Astrocyte (in vitro differentiated cells and primary cell): ENCODE measurements at regions not wholly inside any gene's neighbourhood (a gene's known extent, or its start where the extent isn't known, plus 50 kb on each side); places are given as distances from the start of the nearest gene placed in this dataset.

ENCODE experiments used
- DNase-seq: peaks from one replicate; pipeline ENCODE4 v3.0.0-alpha.2; 2010; ENCODE audit warnings: low read depth
- FAIRE-seq: peaks from 2 replicates; lab custom pipeline; 2011; peaks lifted over from hg19 to GRCh38; lab: Jason Lieb, UNC
- H2AFZ ChIP-seq: 2 replicates; pipeline ENCODE4 v1.6.0; 2012; ENCODE audit warnings: low read depth, low read length, inconsistent platforms
- H3K27ac ChIP-seq: 2 replicates; pipeline ENCODE4 v1.5.1; 2011; ENCODE audit warnings: low read depth, low read length, inconsistent platforms
- H3K27me3 ChIP-seq: 2 replicates; pipeline ENCODE4 v1.6.0; 2011; ENCODE audit warnings: low read length, inconsistent platforms; ENCODE audit not compliant: insufficient read depth
- H3K36me3 ChIP-seq: 2 replicates; pipeline ENCODE4 v1.5.1; 2011; ENCODE audit warnings: low read length, inconsistent platforms; ENCODE audit not compliant: insufficient read depth
- H3K4me1 ChIP-seq: 2 replicates; pipeline ENCODE4 v1.5.1; 2011; ENCODE audit warnings: low read length, inconsistent platforms; ENCODE audit not compliant: insufficient read depth
- H3K4me2 ChIP-seq: 2 replicates; pipeline ENCODE4 v1.6.0; 2012; ENCODE audit warnings: low read length, inconsistent platforms
- H3K4me3 ChIP-seq: 2 replicates; pipeline ENCODE4 v1.5.1; 2011; ENCODE audit warnings: low read depth, mild to moderate bottlenecking, low read length, inconsistent platforms; ENCODE audit not compliant: insufficient read depth
- H3K79me2 ChIP-seq: 2 replicates; pipeline ENCODE4 v1.6.0; 2012; ENCODE audit warnings: mild to moderate bottlenecking, low read length, inconsistent platforms; ENCODE audit not compliant: insufficient read depth
- H3K9ac ChIP-seq: 2 replicates; pipeline ENCODE4 v1.6.0; 2012; ENCODE audit warnings: mild to moderate bottlenecking, low read length, inconsistent platforms
- H3K9me3 ChIP-seq: 2 replicates; pipeline ENCODE4 v1.5.1; 2012; ENCODE audit warnings: low read depth, mild to moderate bottlenecking, low read length, inconsistent platforms; ENCODE audit not compliant: insufficient read depth
- H4K20me1 ChIP-seq: 2 replicates; pipeline ENCODE4 v1.6.0; 2012; ENCODE audit warnings: low read length, inconsistent platforms; ENCODE audit not compliant: insufficient read depth
- H3K27ac Mint-ChIP-seq: one replicate; pipeline ENCODE4 v1.8.0; 2021; ENCODE audit warnings: mild to moderate bottlenecking, mixed read lengths; ENCODE audit not compliant: unreplicated experiment
- H3K27me3 Mint-ChIP-seq: one replicate; pipeline ENCODE4 v1.8.0; 2021; ENCODE audit warnings: low read depth, mixed read lengths; ENCODE audit not compliant: unreplicated experiment
- H3K36me3 Mint-ChIP-seq: one replicate; pipeline ENCODE4 v1.8.0; 2021; ENCODE audit warnings: low read depth, mixed read lengths; ENCODE audit not compliant: unreplicated experiment
- H3K4me1 Mint-ChIP-seq: one replicate; pipeline ENCODE4 v1.8.0; 2021; ENCODE audit warnings: low read depth, mixed read lengths; ENCODE audit not compliant: unreplicated experiment
- H3K4me3 Mint-ChIP-seq: one replicate; pipeline ENCODE4 v1.8.0; 2021; ENCODE audit warnings: mild to moderate bottlenecking, moderate library complexity, mixed read lengths; ENCODE audit not compliant: unreplicated experiment
- H3K9me3 Mint-ChIP-seq: one replicate; pipeline ENCODE4 v1.8.0; 2021; ENCODE audit warnings: mild to moderate bottlenecking, mixed read lengths; ENCODE audit not compliant: unreplicated experiment
- CTCF ChIP-seq: IDR thresholded peaks from 2 replicates; pipeline ENCODE4 v1.5.1; 2011; ENCODE audit warnings: low read depth, mild to moderate bottlenecking, inconsistent platforms, low read length, moderate library complexity; ENCODE audit not compliant: insufficient read depth
- EZH2 ChIP-seq: IDR thresholded peaks from 2 replicates; pipeline ENCODE4 v1.6.1; 2012; ENCODE audit warnings: mild to moderate bottlenecking, low read length, inconsistent platforms; ENCODE audit not compliant: insufficient read depth

GRCh38 chr2:183255411-183255810 lies 131.2 kb downstream of the NUP35 start:
- Histone ChIP-seq H3K27ac (no peak overlapping the region), H3K9me3 (no peaks in the 10 kb centered on the region), H4K20me1 (no peaks in the 10 kb centered on the region), H3K9ac (no peak overlapping the region), H3K4me2 (no peak overlapping the region), H3K79me2 (no peaks in the 10 kb centered on the region), H3K4me1 (no peaks in the 10 kb centered on the region), H2AFZ (no peak overlapping the region), H3K27me3 (no peaks in the 10 kb centered on the region), H3K4me3 (no peak overlapping the region), H3K36me3 (no peaks in the 10 kb centered on the region)
- no peak for TF ChIP-seq CTCF
- Mint-ChIP-seq H3K9me3 (no peaks in the 10 kb centered on the region), H3K36me3 (no peaks in the 10 kb centered on the region), H3K4me3 (no peak overlapping the region), H3K27ac (no peak overlapping the region), H3K27me3 (no peaks in the 10 kb centered on the region), H3K4me1 (peaks cover 2% of the 10 kb centered on the region)
- FAIRE-seq (no peak), DNase-seq (no peak)

- H3K4me3 Mint-ChIP-seq: no peak overlapping the region
- H3K9me3 ChIP-seq: no peaks in the 10 kb centered on the region
- H2AFZ ChIP-seq: no peak overlapping the region
- no peak overlapping the region for H3K9ac ChIP-seq
- no peaks in the 10 kb centered on the region for H3K27me3 Mint-ChIP-seq
- no peaks in the 10 kb centered on the region for H3K36me3 ChIP-seq
- no peak overlapping the region for H3K27ac Mint-ChIP-seq
- no peaks in the 10 kb centered on the region for H3K4me1 Mint-ChIP-seq
- H3K27me3 ChIP-seq: no peaks in the 10 kb centered on the region
- DNase-seq (no peak), FAIRE-seq (no peak)
- no peak overlapping the region for H3K4me2 ChIP-seq
- TF ChIP-seq CTCF: no peak
- no peak for TF ChIP-seq EZH2
- no peak overlapping the region for H3K27ac ChIP-seq
- no peaks in the 10 kb centered on the region for H3K36me3 Mint-ChIP-seq
- H3K79me2 ChIP-seq: no peaks in the 10 kb centered on the region
- H3K4me1 ChIP-seq: no peaks in the 10 kb centered on the region
- no peak overlapping the region for H3K4me3 ChIP-seq
- peaks cover 4% of the 10 kb centered on the region for H3K9me3 Mint-ChIP-seq
- H4K20me1 ChIP-seq: no peaks in the 10 kb centered on the region
Measured at GRCh38 chr2:183259921-183260320, 135.7 kb downstream of the NUP35 start.

GRCh38 chr2:183260527-183260926 lies 136.3 kb downstream of the NUP35 start:
- DNase-seq: no peak

More at GRCh38 chr2:183260527-183260926, 136.3 kb downstream of the NUP35 start:
- H3K4me1 ChIP-seq: no peaks in the 10 kb centered on the region
- no peak for FAIRE-seq
- no peak overlapping the region for H2AFZ ChIP-seq
- H3K27me3 Mint-ChIP-seq: no peaks in the 10 kb centered on the region
- H3K4me1 Mint-ChIP-seq: no peaks in the 10 kb centered on the region
- no peaks in the 10 kb centered on the region for H4K20me1 ChIP-seq
- H3K27ac ChIP-seq: no peak overlapping the region
- no peak for TF ChIP-seq EZH2
- no peak for TF ChIP-seq CTCF
- H3K79me2 ChIP-seq: no peaks in the 10 kb centered on the region
- no peak overlapping the region for H3K4me3 Mint-ChIP-seq
- H3K4me3 ChIP-seq: no peak overlapping the region
- no peak overlapping the region for H3K9ac ChIP-seq
- peaks cover 4% of the 10 kb centered on the region for H3K9me3 Mint-ChIP-seq
- H3K9me3 ChIP-seq: no peaks in the 10 kb centered on the region
- H3K27ac Mint-ChIP-seq: no peak overlapping the region
- H3K36me3 Mint-ChIP-seq: no peaks in the 10 kb centered on the region
- H3K36me3 ChIP-seq: no peaks in the 10 kb centered on the region
- H3K27me3 ChIP-seq: no peaks in the 10 kb centered on the region
- no peak overlapping the region for H3K4me2 ChIP-seq
